Caco-2 (cell line): ENCODE measurements at regions not wholly inside any gene's neighbourhood (a gene's known extent, or its start where the extent isn't known, plus 50 kb on each side); places are given as distances from the start of the nearest gene placed in this dataset.

Source experiments
- BruUV-seq: library from RNA; stranded (reverse); fragments of 400-500 nt; replicated peaks from 2 replicates; lab custom pipeline; 2021; lab: Mats Ljungman, UMichigan
- CTCF ChIA-PET: fragments of 300-600 bp; sonication (Branson Sonifier 250); formaldehyde crosslinking; loops from one replicate; lab custom pipeline; 2022; ENCODE audit warnings: antibody characterized with exemption; lab: Charles Lee
- POLR2A ChIA-PET: fragments of 300-600 bp; sonication (Branson Sonifier 250); formaldehyde crosslinking; loops from one replicate; lab custom pipeline; 2022; ENCODE audit warnings: antibody characterized with exemption; lab: Charles Lee
- DNase-seq, 2 experiments: peaks; one replicate each; pipeline versions ENCODE4 v3.0.0 to v3.0.0-alpha.2; 2020 to 2022
- H3K27me3 ChIP-seq: replicated peaks from 2 replicates; pipeline ENCODE4 v1.6.0; 2011; ENCODE audit warnings: low read length; ENCODE audit not compliant: control insufficient read depth, insufficient read depth
- H3K36me3 ChIP-seq: 2 replicates; pipeline ENCODE4 v1.5.1; 2011; ENCODE audit warnings: low read length; ENCODE audit not compliant: control insufficient read depth, insufficient read depth
- H3K4me1 ChIP-seq: fragments of 250-450 bp; sonication (Bioruptor Pico); 2 replicates; pipeline ENCODE4 v1.5.1; 2020; ENCODE audit warnings: mild to moderate bottlenecking
- H3K4me3 ChIP-seq: 2 replicates; pipeline ENCODE4 v1.5.1; 2011; ENCODE audit warnings: low read depth, mild to moderate bottlenecking, control low read depth, low read length
- H3K9me3 ChIP-seq: fragments of 250-450 bp; sonication (Bioruptor Pico); 2 replicates; pipeline ENCODE4 v1.5.1; 2020; ENCODE audit warnings: mild to moderate bottlenecking, moderate library complexity
- H3K27ac Mint-ChIP-seq: one replicate; pipeline ENCODE4 v1.8.0; 2022; ENCODE audit warnings: mixed read lengths; ENCODE audit not compliant: unreplicated experiment
- H3K27me3 Mint-ChIP-seq: one replicate; pipeline ENCODE4 v1.8.0; 2022; ENCODE audit warnings: mixed read lengths; ENCODE audit not compliant: insufficient read depth, unreplicated experiment
- H3K36me3 Mint-ChIP-seq: one replicate; pipeline ENCODE4 v1.8.0; 2022; ENCODE audit warnings: mild to moderate bottlenecking, mixed read lengths; ENCODE audit not compliant: insufficient read depth, unreplicated experiment
- H3K4me1 Mint-ChIP-seq: one replicate; pipeline ENCODE4 v1.8.0; 2022; ENCODE audit warnings: low read depth, mixed read lengths; ENCODE audit not compliant: unreplicated experiment
- H3K4me3 Mint-ChIP-seq: one replicate; pipeline ENCODE4 v1.8.0; 2022; ENCODE audit warnings: mild to moderate bottlenecking, moderate library complexity, mixed read lengths; ENCODE audit not compliant: unreplicated experiment
- H3K9me3 Mint-ChIP-seq: one replicate; pipeline ENCODE4 v1.8.0; 2022; ENCODE audit warnings: mixed read lengths; ENCODE audit not compliant: unreplicated experiment
- CTCF ChIP-seq, 2 experiments: fragments of 200-600 bp in 1 of 2; IDR thresholded peaks; 1 replicate in 1 of 2; 2 replicates in 1 of 2; pipeline versions ENCODE4 v1.5.1 to v1.8.0; 2011 to 2022; ENCODE audit warnings: antibody characterized with exemption in 1 of 2, control low read depth in 1 of 2, inconsistent platforms in 1 of 2, low read depth in 1 of 2, low read length in 1 of 2, mild to moderate bottlenecking in 1 of 2, moderate library complexity in 1 of 2; ENCODE audit not compliant: insufficient read depth in 1 of 2, severe bottlenecking in 1 of 2, unreplicated experiment in 1 of 2
- intact Hi-C: fragments of 100-400 bp; cut with micrococcal nuclease; formaldehyde crosslinking; loops from one replicate; pipeline ENCODE4 v1.10.0; 2022; ENCODE audit not compliant: unreplicated experiment

GRCh38 chr5:2219149-2219776 is 336.5 kb upstream of the IRX4 start:
- Histone ChIP-seq H3K4me1 (no peaks in the 10 kb centered on the region), H3K27me3 (no peaks in the 10 kb centered on the region), H3K4me3 (no peak overlapping the region), H3K36me3 (no peaks in the 10 kb centered on the region), H3K9me3 (no peaks in the 10 kb centered on the region)
- Mint-ChIP-seq H3K9me3 (peaks cover 13% of the 10 kb centered on the region), H3K36me3 (no peaks in the 10 kb centered on the region), H3K27me3 (peaks cover 5% of the 10 kb centered on the region), H3K27ac (no peak overlapping the region), H3K4me3 (no peak overlapping the region), H3K4me1 (no peaks in the 10 kb centered on the region)
- TF ChIP-seq CTCF (IDR thresholded peaks at IDR 0.05; ENCODE audit: insufficient read depth in 1 of 2, low read depth in 1 of 2, low read length in 1 of 2, severe bottlenecking in 1 of 2, unreplicated experiment in 1 of 2): no peak
- BruUV-seq: no TSS peak
- POLR2A ChIA-PET: no interaction called here
- CTCF ChIA-PET: no interaction called here
- DNase-seq: no peak
- intact Hi-C loops: no loop called here

GRCh38 chr5:2217219-2217618 is 334.5 kb upstream of the IRX4 start:
- no peak overlapping the region for H3K4me3 Mint-ChIP-seq
- H3K4me1 ChIP-seq: no peaks in the 10 kb centered on the region
- H3K36me3 ChIP-seq: no peaks in the 10 kb centered on the region
- intact Hi-C loops: no loop called here
- H3K27me3 ChIP-seq: no peaks in the 10 kb centered on the region
- H3K9me3 Mint-ChIP-seq: peaks cover 13% of the 10 kb centered on the region
- H3K27ac Mint-ChIP-seq: no peak overlapping the region
- no peaks in the 10 kb centered on the region for H3K4me1 Mint-ChIP-seq
- H3K4me3 ChIP-seq: no peak overlapping the region
- H3K36me3 Mint-ChIP-seq: no peaks in the 10 kb centered on the region
- DNase-seq: no peak
- TF ChIP-seq CTCF (IDR thresholded peaks at IDR 0.05; ENCODE audit: insufficient read depth in 1 of 2, low read depth in 1 of 2, low read length in 1 of 2, severe bottlenecking in 1 of 2, unreplicated experiment in 1 of 2): no peak
- peaks cover 2% of the 10 kb centered on the region for H3K27me3 Mint-ChIP-seq
- CTCF ChIA-PET: no interaction called here
- H3K9me3 ChIP-seq: no peaks in the 10 kb centered on the region
- BruUV-seq: no TSS peak
- POLR2A ChIA-PET: no interaction called here

GRCh38 chr5:2214910-2215590 is 332.3 kb upstream of the IRX4 start:
- Histone ChIP-seq H3K4me1 (no peaks in the 10 kb centered on the region), H3K4me3 (no peak overlapping the region), H3K27me3 (no peaks in the 10 kb centered on the region), H3K9me3 (no peaks in the 10 kb centered on the region), H3K36me3 (no peaks in the 10 kb centered on the region)
- BruUV-seq: no TSS peak
- H3K4me1 Mint-ChIP-seq: no peaks in the 10 kb centered on the region
- no peak overlapping the region for H3K4me3 Mint-ChIP-seq
- ChIA-PET CTCF (no interaction called here), POLR2A (no interaction called here)
- intact Hi-C loops: no loop called here
- peaks cover 13% of the 10 kb centered on the region for H3K9me3 Mint-ChIP-seq
- no peaks in the 10 kb centered on the region for H3K36me3 Mint-ChIP-seq
- TF ChIP-seq CTCF (IDR thresholded peaks at IDR 0.05; ENCODE audit: insufficient read depth in 1 of 2, low read depth in 1 of 2, low read length in 1 of 2, severe bottlenecking in 1 of 2, unreplicated experiment in 1 of 2): no peak
- DNase-seq: no peak
- no peak overlapping the region for H3K27ac Mint-ChIP-seq
- H3K27me3 Mint-ChIP-seq: peaks cover 2% of the 10 kb centered on the region
